H1 (cell line): ENCODE measurements at regions not wholly inside any gene's neighbourhood (a gene's known extent, or its start where the extent isn't known, plus 50 kb on each side); places are given as distances from the start of the nearest gene placed in this dataset.

Experiments
- CTCF ChIA-PET: fragments of 300-600 bp; sonication (Branson Sonifier 250); formaldehyde crosslinking; loops from one replicate; lab custom pipeline; 2021; ENCODE audit not compliant: partially characterized antibody; lab: Charles Lee
- POLR2A ChIA-PET: fragments of 300-600 bp; sonication (Branson Sonifier 250); formaldehyde crosslinking; loops from one replicate; lab custom pipeline; 2021; ENCODE audit warnings: inconsistent platforms; ENCODE audit not compliant: partially characterized antibody; lab: Charles Lee
- DNase-seq, 2 experiments: peaks; one replicate each; pipeline versions ENCODE4 v3.0.0 to v3.0.0-alpha.2; 2010 to 2022; ENCODE audit warnings: low spot score in 2 of 2, low read depth in 1 of 2, mixed read lengths in 1 of 2
- FAIRE-seq: peaks from 2 replicates; lab custom pipeline; 2011; peaks lifted over from hg19 to GRCh38; lab: Jason Lieb, UNC
- H2AFZ ChIP-seq: 2 replicates; pipeline ENCODE4 v1.8.1; 2012; ENCODE audit warnings: low read length, inconsistent platforms
- H2AK5ac ChIP-seq: 2 replicates; pipeline ENCODE4 v1.6.1; 2013; ENCODE audit warnings: low read depth, low read length
- H2BK120ac ChIP-seq: replicated peaks from 2 replicates; pipeline ENCODE3; 2013; ENCODE audit warnings: low read depth, low read length, inconsistent platforms
- H2BK12ac ChIP-seq: 2 replicates; pipeline ENCODE4 v1.6.1; 2013; ENCODE audit warnings: low read depth, low read length
- H2BK15ac ChIP-seq: 2 replicates; pipeline ENCODE4 v1.6.1; 2013; ENCODE audit warnings: low read length
- H2BK20ac ChIP-seq: 2 replicates; pipeline ENCODE4 v1.6.1; 2013; ENCODE audit warnings: low read length
- H2BK5ac ChIP-seq: 2 replicates; pipeline ENCODE4 v1.6.1; 2013; ENCODE audit warnings: low read depth, low read length
- H3K14ac ChIP-seq: 2 replicates; pipeline ENCODE4 v1.6.1; 2013; ENCODE audit warnings: inconsistent platforms; ENCODE audit not compliant: insufficient read length
- H3K18ac ChIP-seq: 2 replicates; pipeline ENCODE4 v1.6.1; 2013; ENCODE audit warnings: low read length; ENCODE audit errors: extremely low read depth
- H3K23ac ChIP-seq: 2 replicates; pipeline ENCODE4 v1.6.1; 2013; ENCODE audit warnings: inconsistent platforms; ENCODE audit not compliant: insufficient read length
- H3K23me2 ChIP-seq: 2 replicates; pipeline ENCODE4 v1.6.1; 2013; ENCODE audit warnings: low read depth, low read length
- H3K27ac ChIP-seq: 2 replicates; pipeline ENCODE4 v1.6.1; 2011; ENCODE audit warnings: low read depth, low read length, inconsistent platforms
- H3K27me3 ChIP-seq, 4 experiments: replicated peaks in 1 of 4; 1 replicate in 1 of 4; 2 replicates in 3 of 4; pipeline versions ENCODE4 v1.6.1 to v1.8.1; 2011 to 2013; ENCODE audit warnings: low read length in 3 of 4, mild to moderate bottlenecking in 3 of 4, inconsistent platforms in 2 of 4, mixed read lengths in 2 of 4, moderate library complexity in 1 of 4; ENCODE audit not compliant: control insufficient read depth in 3 of 4, insufficient read depth in 3 of 4; ENCODE audit errors: extremely low read depth in 1 of 4
- H3K36me3 ChIP-seq, 4 experiments: 2 replicates each; pipeline versions ENCODE4 v1.6.1 to v1.8.1; 2011 to 2013; ENCODE audit warnings: mild to moderate bottlenecking in 4 of 4, low read length in 3 of 4, moderate library complexity in 2 of 4, control low read depth in 1 of 4, inconsistent platforms in 1 of 4; ENCODE audit not compliant: insufficient read depth in 4 of 4, control insufficient read depth in 2 of 4
- H3K4ac ChIP-seq: replicated peaks from 2 replicates; pipeline ENCODE3; 2013; ENCODE audit warnings: low read length, low read depth, mixed read lengths, inconsistent platforms; ENCODE audit not compliant: insufficient read length
- H3K4me1 ChIP-seq, 4 experiments: replicated peaks in 1 of 4; 1 replicate in 1 of 4; 2 replicates in 3 of 4; pipeline versions ENCODE4 v1.6.1 to v1.8.1; 2011 to 2013; ENCODE audit warnings: low read length in 3 of 4, inconsistent platforms in 2 of 4, mixed read lengths in 1 of 4; ENCODE audit not compliant: insufficient read depth in 4 of 4, control insufficient read depth in 3 of 4
- H3K4me2 ChIP-seq, 2 experiments: 2 replicates each; pipeline versions ENCODE4 v1.6.1 to v1.8.1; 2011 to 2013; ENCODE audit warnings: low read depth in 2 of 2, low read length in 2 of 2, control low read depth in 1 of 2, inconsistent platforms in 1 of 2, mild to moderate bottlenecking in 1 of 2; ENCODE audit not compliant: insufficient read depth in 1 of 2
- H3K4me3 ChIP-seq, 4 experiments: fragments of 200-600, 300-600 bp in 1 of 4; sonication (generic), shearing (Covaris generic), sonication (Bioruptor Twin) in 1 of 4; 2 replicates each; pipeline versions ENCODE4 v1.5.1 to v1.8.1; 2011 to 2016; ENCODE audit warnings: low read length in 4 of 4, low read depth in 3 of 4, control low read depth in 2 of 4, inconsistent platforms in 2 of 4, mild to moderate bottlenecking in 2 of 4, mixed read lengths in 1 of 4, moderate library complexity in 1 of 4; ENCODE audit not compliant: insufficient read depth in 2 of 4; ENCODE audit errors: extremely low read depth in 1 of 4
- H3K56ac ChIP-seq: replicated peaks from 2 replicates; pipeline ENCODE3; 2013; ENCODE audit warnings: low read depth, mild to moderate bottlenecking, mixed read lengths, low read length, inconsistent platforms; ENCODE audit not compliant: insufficient read length
- H3K79me1 ChIP-seq: 2 replicates; pipeline ENCODE4 v1.6.1; 2013; ENCODE audit warnings: low read depth, low read length, control low read depth
- H3K79me2 ChIP-seq, 2 experiments: 2 replicates each; pipeline versions ENCODE4 v1.6.1 to v1.8.1; 2012 to 2013; ENCODE audit warnings: low read length in 2 of 2, mild to moderate bottlenecking in 2 of 2, inconsistent platforms in 1 of 2; ENCODE audit not compliant: insufficient read depth in 2 of 2, control insufficient read depth in 1 of 2
- H3K9ac ChIP-seq, 4 experiments: replicated peaks in 1 of 4; 1 replicate in 1 of 4; 2 replicates in 3 of 4; pipeline versions ENCODE4 v1.6.1 to v1.8.1; 2011 to 2013; ENCODE audit warnings: low read depth in 3 of 4, low read length in 3 of 4, control low read depth in 2 of 4, mild to moderate bottlenecking in 2 of 4, moderate library complexity in 2 of 4, inconsistent platforms in 1 of 4; ENCODE audit errors: extremely low read depth in 1 of 4
- H3K9me3 ChIP-seq, 2 experiments: 2 replicates each; pipeline versions ENCODE4 v1.6.1 to v1.8.1; 2012 to 2013; ENCODE audit warnings: mild to moderate bottlenecking in 2 of 2, moderate library complexity in 2 of 2, control low read depth in 1 of 2, inconsistent platforms in 1 of 2, low read depth in 1 of 2, low read length in 1 of 2, mixed read lengths in 1 of 2; ENCODE audit not compliant: insufficient read depth in 2 of 2
- H4K20me1 ChIP-seq, 2 experiments: replicated peaks in 1 of 2; 2 replicates each; pipeline versions ENCODE3 to v1.8.1; 2011 to 2013; ENCODE audit warnings: inconsistent platforms in 2 of 2, low read length in 2 of 2, mild to moderate bottlenecking in 1 of 2; ENCODE audit not compliant: insufficient read depth in 2 of 2, control insufficient read depth in 1 of 2
- H4K5ac ChIP-seq: 2 replicates; pipeline ENCODE4 v1.6.1; 2013; ENCODE audit warnings: low read length, low read depth, mixed read lengths, inconsistent platforms; ENCODE audit not compliant: insufficient read length
- H4K8ac ChIP-seq: 2 replicates; pipeline ENCODE4 v1.8.0; 2013; ENCODE audit warnings: mild to moderate bottlenecking, moderate library complexity, low read length, inconsistent platforms; ENCODE audit not compliant: insufficient read depth; ENCODE audit errors: extremely low read depth
- H4K91ac ChIP-seq: replicated peaks from 2 replicates; pipeline ENCODE3; 2013; ENCODE audit warnings: low read length, mixed read lengths, inconsistent platforms; ENCODE audit not compliant: insufficient read length
- ASH2L ChIP-seq: fragments of 200-600, 300-600 bp; sonication (generic); IDR thresholded peaks from one replicate; pipeline ENCODE4 v1.7.1; 2017; ENCODE audit warnings: low read length
- BRCA1 ChIP-seq: IDR thresholded peaks from 2 replicates; pipeline ENCODE4 v1.6.1; 2012; ENCODE audit warnings: low read depth, low read length, improper control_type of control experiment
- CHD1 ChIP-seq: IDR thresholded peaks from 2 replicates; pipeline ENCODE4 v1.6.1; 2012; ENCODE audit warnings: low read depth, low read length, improper control_type of control experiment
- CHD2 ChIP-seq: IDR thresholded peaks from 2 replicates; pipeline ENCODE4 v1.6.1; 2012; ENCODE audit warnings: low read length, improper control_type of control experiment
- CTBP2 ChIP-seq: IDR thresholded peaks from 2 replicates; pipeline ENCODE4 v1.7.0; 2011; ENCODE audit warnings: borderline replicate concordance, mild to moderate bottlenecking, moderate library complexity, mixed read lengths, low read length; ENCODE audit not compliant: insufficient read depth, insufficient read length
- EP300 ChIP-seq, 2 experiments: IDR thresholded peaks; 1 replicate in 1 of 2; 2 replicates in 1 of 2; pipeline ENCODE4 v1.6.1; 2011 to 2012; ENCODE audit warnings: low read depth in 2 of 2, low read length in 2 of 2, mild to moderate bottlenecking in 2 of 2, borderline replicate concordance in 1 of 2, inconsistent platforms in 1 of 2, moderate library complexity in 1 of 2
- EZH2 ChIP-seq: fragments of 200-600 bp; sonication (generic); IDR thresholded peaks from 2 replicates; pipeline ENCODE4 v1.7.1; 2012; ENCODE audit warnings: low read depth, mild to moderate bottlenecking, moderate library complexity, low read length, inconsistent platforms; ENCODE audit not compliant: severe bottlenecking
- MAFK ChIP-seq: IDR thresholded peaks from 2 replicates; pipeline ENCODE4 v1.6.1; 2012; ENCODE audit warnings: low read depth, mild to moderate bottlenecking, improper control_type of control experiment, low read length
- PHF8 ChIP-seq: fragments of 200-600 bp; sonication (generic); conservative IDR thresholded peaks from 2 replicates; pipeline ENCODE4 v1.7.1; 2012; ENCODE audit warnings: low read depth, mild to moderate bottlenecking, inconsistent platforms, low read length, moderate library complexity
- RAD21 ChIP-seq, 2 experiments: IDR thresholded peaks in 1 of 2; conservative IDR thresholded peaks in 1 of 2; 2 replicates each; pipeline ENCODE4 v1.6.1; 2011; ENCODE audit warnings: low read depth in 2 of 2, low read length in 2 of 2, improper control_type of control experiment in 1 of 2, inconsistent platforms in 1 of 2, mild to moderate bottlenecking in 1 of 2, moderate library complexity in 1 of 2
- RNF2 ChIP-seq: fragments of 200-900, 300-1000 bp; sonication (generic); IDR thresholded peaks from 2 replicates; pipeline ENCODE4 v1.7.1; 2016; ENCODE audit warnings: borderline replicate concordance, low read depth, mild to moderate bottlenecking, antibody characterized with exemption, low read length; ENCODE audit not compliant: poor library complexity, severe bottlenecking; ENCODE audit errors: missing control alignments
- SAP30 ChIP-seq: fragments of 300-600 bp; sonication (generic); IDR thresholded peaks from 2 replicates; pipeline ENCODE4 v1.7.1; 2012; ENCODE audit warnings: low read length, moderate library complexity, mild to moderate bottlenecking, inconsistent platforms; ENCODE audit not compliant: insufficient read depth, insufficient replicate concordance
- WGBS, 2 experiments: shearing (Covaris generic) in 1 of 2; methylation state at CpG; one replicate each; pipeline versions ENCODE4 v1.1.6 to v1.1.7; 2013 to 2015; ENCODE audit warnings: low lambda C conversion rate in 2 of 2, mixed read lengths in 2 of 2, inconsistent platforms in 1 of 2, low coverage in 1 of 2, missing lambda C conversion rate in 1 of 2; ENCODE audit not compliant: insufficient replicate concordance in 2 of 2, insufficient coverage in 1 of 2, insufficient read length in 1 of 2; ENCODE audit errors: extremely low coverage in 1 of 2, missing lambda C conversion rate in 1 of 2; 5-methylcytosine and 5-hydroxymethylcytosine counted together
- TF ChIP-seq, protein P1 (sequence below): IDR thresholded peaks from 2 replicates; pipeline ENCODE4 v1.6.1; 2011; ENCODE audit warnings: low read depth, mild to moderate bottlenecking, low read length; ENCODE audit not compliant: insufficient read depth

DNA sequence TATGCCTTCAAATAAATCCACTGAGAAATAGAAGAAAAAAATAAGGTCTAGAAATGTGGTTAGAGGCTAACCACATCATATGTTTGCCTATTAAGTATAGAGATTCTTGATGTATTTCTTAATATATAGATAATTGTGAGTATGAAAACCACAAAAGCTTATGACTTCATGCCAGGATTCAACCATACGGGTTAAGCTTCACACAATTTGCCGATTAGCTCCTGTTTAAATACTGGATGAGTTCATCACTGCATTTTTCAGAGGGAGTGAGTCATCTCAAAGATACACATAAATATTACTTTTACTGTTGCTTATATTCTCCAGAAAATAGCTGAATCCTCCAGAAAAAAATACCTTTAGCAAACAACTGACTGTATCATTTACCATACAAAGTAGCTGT, 79.6 kb downstream of the RPL10L start:
- no peak overlapping the region for H3K18ac ChIP-seq
- no peak overlapping the region for H2AK5ac ChIP-seq
- no peaks in the 10 kb centered on the region for H3K23me2 ChIP-seq
- H3K79me1 ChIP-seq, result no peaks in the 10 kb centered on the region
- H4K91ac ChIP-seq, result no peak overlapping the region
- H3K27me3 ChIP-seq, result no peaks in the 10 kb centered on the region
- H2BK12ac ChIP-seq, result no peak overlapping the region
- no peak overlapping the region for H2BK15ac ChIP-seq
- H3K4ac ChIP-seq, result no peak overlapping the region
- no peak overlapping the region for H4K8ac ChIP-seq
- no peak for FAIRE-seq
- H2BK20ac ChIP-seq, result no peak overlapping the region
- H3K4me2 ChIP-seq, result no peak overlapping the region
- H3K4me3 ChIP-seq, result no peak overlapping the region
- no peak overlapping the region for H2AFZ ChIP-seq
- WGBS, 2 experiments, result 93% methylated on average over 2 of the region's 2 CpGs; no CpG with 5 or more reads in 1 of the 2 experiments
- no peaks in the 10 kb centered on the region for H3K79me2 ChIP-seq
- no peak overlapping the region for H2BK120ac ChIP-seq
- no peak overlapping the region for H4K5ac ChIP-seq
- H3K56ac ChIP-seq, result no peak overlapping the region
- no peaks in the 10 kb centered on the region for H3K4me1 ChIP-seq
- H3K9ac ChIP-seq, result no peak overlapping the region
- H3K23ac ChIP-seq, result no peak overlapping the region
- no peaks in the 10 kb centered on the region for H3K9me3 ChIP-seq
- POLR2A ChIA-PET, result no interaction called here
- no peaks in the 10 kb centered on the region for H3K36me3 ChIP-seq
- no peaks in the 10 kb centered on the region for H4K20me1 ChIP-seq
- DNase-seq, result no peak
- no peak overlapping the region for H3K14ac ChIP-seq
- H2BK5ac ChIP-seq, result no peak overlapping the region
- H3K27ac ChIP-seq, result no peak overlapping the region
- CTCF ChIA-PET, result interaction anchor here (2.2 kb wide), 1 partner anchor 9 kb away, joined by 9 read pairs; no protein-coding TSS in a partner anchor
- TF ChIP-seq MAFK, result no peak
- no peak for TF ChIP-seq ASH2L
- no peak for TF ChIP-seq PHF8
- TF ChIP-seq EP300 (IDR thresholded peaks at IDR 0.05; ENCODE audit: borderline replicate concordance in 1 of 2, low read depth in 2 of 2, low read length in 2 of 2), result no peak
- no peak for TF ChIP-seq RNF2
- TF ChIP-seq, protein P1, sequence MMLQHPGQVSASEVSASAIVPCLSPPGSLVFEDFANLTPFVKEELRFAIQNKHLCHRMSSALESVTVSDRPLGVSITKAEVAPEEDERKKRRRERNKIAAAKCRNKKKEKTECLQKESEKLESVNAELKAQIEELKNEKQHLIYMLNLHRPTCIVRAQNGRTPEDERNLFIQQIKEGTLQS, result no peak
- TF ChIP-seq EZH2, result no peak
- TF ChIP-seq BRCA1, result no peak
- no peak for TF ChIP-seq CTBP2
- no peak for TF ChIP-seq SAP30
- no peak for TF ChIP-seq RAD21 (IDR thresholded peaks at IDR 0.05 in 1 of 2, conservative IDR thresholded peaks at IDR 0.05 in 1 of 2; ENCODE audit: low read depth in 2 of 2, low read length in 2 of 2)
- TF ChIP-seq CHD1, result no peak
- TF ChIP-seq CHD2, result no peak
